Suprapubic skin (tissue), 4 donors: ENCODE measurements at regions not wholly inside any gene's neighbourhood (a gene's known extent, or its start where the extent isn't known, plus 50 kb on each side); places are given as distances from the start of the nearest gene placed in this dataset.

Source experiments
- DNase-seq, 2 donors: peaks; one replicate each; pipeline ENCODE4 v3.0.0-alpha.2; 2019; ENCODE audit warnings: low spot score in 2 of 2
- H3K27ac ChIP-seq: fragments of 200-600 bp; sonication (generic); one replicate; pipeline ENCODE4 v1.5.1; 2019
- H3K27me3 ChIP-seq: fragments of 200-600 bp; sonication (generic); one replicate; pipeline ENCODE4 v1.5.1; 2019
- H3K36me3 ChIP-seq: fragments of 200-600 bp; sonication (generic); one replicate; pipeline ENCODE4 v1.5.1; 2019
- H3K4me1 ChIP-seq: fragments of 200-600 bp; sonication (generic); one replicate; pipeline ENCODE4 v1.5.1; 2019
- H3K4me3 ChIP-seq: fragments of 200-600 bp; sonication (generic); one replicate; pipeline ENCODE4 v1.5.1; 2019; ENCODE audit warnings: mild to moderate bottlenecking
- H3K9me3 ChIP-seq: fragments of 200-600 bp; sonication (generic); one replicate; pipeline ENCODE4 v1.5.1; 2019
- EP300 ChIP-seq: sonication (generic); formaldehyde crosslinking; IDR thresholded peaks from one replicate; pipeline ENCODE4 v1.6.1; 2017; ENCODE audit warnings: antibody characterized with exemption
- POLR2A ChIP-seq, 2 donors: fragments of 450-650 bp; IDR thresholded peaks; one replicate each; pipeline ENCODE4 v1.6.1; 2017; ENCODE audit warnings: antibody characterized with exemption in 2 of 2, mild to moderate bottlenecking in 2 of 2, moderate library complexity in 2 of 2
- POLR2AphosphoS5 ChIP-seq, 3 donors: sonication (generic); formaldehyde crosslinking; IDR thresholded peaks; one replicate each; pipeline ENCODE4 v1.6.1; 2017; ENCODE audit warnings: antibody characterized with exemption in 3 of 3
- WGBS: methylation state at CpG from one replicate; pipeline ENCODE4 v1.1.5; 2018; 5-methylcytosine and 5-hydroxymethylcytosine counted together
- TF ChIP-seq, protein P1 (sequence below), 2 donors: fragments of 200-600 bp in 1 of 2; fragments of 450-650 bp in 1 of 2; sonication (generic) in 1 of 2; IDR thresholded peaks; one replicate each; pipeline ENCODE4 v1.5.1; 2016 to 2019; ENCODE audit warnings: antibody characterized with exemption in 2 of 2, mild to moderate bottlenecking in 1 of 2, moderate library complexity in 1 of 2

DNA sequence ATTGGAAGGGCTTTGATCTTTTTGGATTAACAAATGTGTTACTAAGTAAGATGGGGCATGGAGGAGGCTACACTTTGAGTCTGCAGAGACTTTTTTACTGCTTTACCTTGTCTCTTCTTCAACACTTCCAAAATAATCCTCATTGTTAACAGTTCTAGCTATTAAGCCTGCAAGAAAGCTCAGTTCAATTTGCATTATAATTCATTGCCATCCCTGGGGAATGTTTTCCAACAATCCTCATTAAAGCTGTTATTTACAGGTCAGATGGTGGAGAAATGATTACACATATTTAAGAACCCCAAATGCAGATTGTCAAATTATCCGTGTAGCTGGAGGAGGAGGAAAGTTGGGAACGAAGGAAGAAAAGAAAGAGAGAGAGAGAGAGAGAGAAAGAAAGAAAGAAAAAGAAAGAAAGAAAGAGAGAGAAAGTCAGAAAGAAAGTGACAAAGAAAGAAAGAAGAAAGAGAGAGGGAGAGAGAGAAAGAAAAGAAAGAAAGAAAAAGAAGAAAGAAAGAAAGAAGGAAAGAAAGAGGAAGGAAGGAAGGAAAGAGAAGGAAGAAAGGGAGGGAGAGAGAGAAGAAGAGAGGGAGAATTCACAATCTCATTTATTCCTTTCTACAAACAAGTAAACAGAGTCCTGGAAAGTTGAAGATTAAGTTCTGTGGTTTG, 443.9 kb downstream of the INSC start:
- TF ChIP-seq, protein P1, sequence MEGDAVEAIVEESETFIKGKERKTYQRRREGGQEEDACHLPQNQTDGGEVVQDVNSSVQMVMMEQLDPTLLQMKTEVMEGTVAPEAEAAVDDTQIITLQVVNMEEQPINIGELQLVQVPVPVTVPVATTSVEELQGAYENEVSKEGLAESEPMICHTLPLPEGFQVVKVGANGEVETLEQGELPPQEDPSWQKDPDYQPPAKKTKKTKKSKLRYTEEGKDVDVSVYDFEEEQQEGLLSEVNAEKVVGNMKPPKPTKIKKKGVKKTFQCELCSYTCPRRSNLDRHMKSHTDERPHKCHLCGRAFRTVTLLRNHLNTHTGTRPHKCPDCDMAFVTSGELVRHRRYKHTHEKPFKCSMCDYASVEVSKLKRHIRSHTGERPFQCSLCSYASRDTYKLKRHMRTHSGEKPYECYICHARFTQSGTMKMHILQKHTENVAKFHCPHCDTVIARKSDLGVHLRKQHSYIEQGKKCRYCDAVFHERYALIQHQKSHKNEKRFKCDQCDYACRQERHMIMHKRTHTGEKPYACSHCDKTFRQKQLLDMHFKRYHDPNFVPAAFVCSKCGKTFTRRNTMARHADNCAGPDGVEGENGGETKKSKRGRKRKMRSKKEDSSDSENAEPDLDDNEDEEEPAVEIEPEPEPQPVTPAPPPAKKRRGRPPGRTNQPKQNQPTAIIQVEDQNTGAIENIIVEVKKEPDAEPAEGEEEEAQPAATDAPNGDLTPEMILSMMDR (IDR thresholded peaks at IDR 0.05) = no peak
- TF ChIP-seq EP300 (no peak), POLR2AphosphoS5 (IDR thresholded peaks at IDR 0.05) (no peak), POLR2A (IDR thresholded peaks at IDR 0.05) (no peak)
- 47% methylated on average over 2 of the region's 2 CpGs for WGBS
- H3K27me3 ChIP-seq = peaks cover 8% of the 10 kb centered on the region

DNA sequence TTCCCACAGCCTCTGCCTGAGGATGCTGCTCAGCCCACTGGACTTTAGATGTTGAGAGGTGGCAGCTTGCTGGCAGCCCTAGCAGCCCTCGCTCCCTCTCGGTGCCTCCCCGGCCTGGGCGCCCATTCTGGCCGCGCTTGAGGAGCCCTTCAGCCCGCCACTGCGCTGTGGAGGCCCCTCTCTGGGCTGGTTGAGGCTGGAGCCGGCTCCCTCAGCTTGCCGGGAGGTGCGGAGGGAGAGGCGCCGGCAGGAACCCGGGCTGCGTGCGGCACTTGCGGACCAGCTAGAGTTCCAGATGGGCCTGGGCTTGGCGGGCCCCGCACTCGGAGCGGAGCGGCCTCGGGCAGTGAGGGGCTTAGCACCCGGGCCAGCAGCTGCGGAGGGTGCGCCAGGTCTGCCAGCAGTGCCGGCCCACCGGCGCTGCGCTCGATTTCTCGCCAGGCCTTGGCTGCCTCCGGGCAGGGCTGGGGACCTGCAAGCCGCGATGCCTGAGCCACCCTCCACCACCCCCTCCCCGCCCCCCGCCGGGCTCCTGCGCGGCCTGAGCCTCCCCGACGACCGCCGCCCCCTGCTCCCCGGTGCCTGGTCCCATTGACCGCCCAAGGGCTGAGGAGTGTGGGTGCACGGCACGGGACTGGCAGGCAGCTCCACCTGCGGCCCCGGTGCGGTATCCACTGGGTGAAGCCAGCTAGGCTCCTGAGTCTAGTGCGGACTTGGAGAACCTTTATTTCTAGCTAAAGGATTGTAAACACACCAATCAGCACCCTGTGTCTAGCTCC, 446.2 kb downstream of the INSC start:
- no peak overlapping the region for H3K27ac ChIP-seq
- H3K36me3 ChIP-seq = no peaks in the 10 kb centered on the region
- no peaks in the 10 kb centered on the region for H3K4me1 ChIP-seq
- 96% methylated on average over 17 of the region's 52 CpGs for WGBS
- peaks cover 16% of the 10 kb centered on the region for H3K27me3 ChIP-seq
- no peak for DNase-seq
- TF ChIP-seq EP300 = no peak
- no peak for TF ChIP-seq POLR2A (IDR thresholded peaks at IDR 0.05)
- no peak for TF ChIP-seq POLR2AphosphoS5 (IDR thresholded peaks at IDR 0.05)
- TF ChIP-seq, protein P1 (IDR thresholded peaks at IDR 0.05) = no peak
- no peaks in the 10 kb centered on the region for H3K9me3 ChIP-seq
- no peak overlapping the region for H3K4me3 ChIP-seq

More for the DNA sequence above, 443.9 kb downstream of the INSC start:
- Histone ChIP-seq H3K4me3 (no peak overlapping the region), H3K27ac (no peak overlapping the region), H3K9me3 (no peaks in the 10 kb centered on the region), H3K4me1 (no peaks in the 10 kb centered on the region), H3K36me3 (no peaks in the 10 kb centered on the region)
- DNase-seq = no peak

DNA sequence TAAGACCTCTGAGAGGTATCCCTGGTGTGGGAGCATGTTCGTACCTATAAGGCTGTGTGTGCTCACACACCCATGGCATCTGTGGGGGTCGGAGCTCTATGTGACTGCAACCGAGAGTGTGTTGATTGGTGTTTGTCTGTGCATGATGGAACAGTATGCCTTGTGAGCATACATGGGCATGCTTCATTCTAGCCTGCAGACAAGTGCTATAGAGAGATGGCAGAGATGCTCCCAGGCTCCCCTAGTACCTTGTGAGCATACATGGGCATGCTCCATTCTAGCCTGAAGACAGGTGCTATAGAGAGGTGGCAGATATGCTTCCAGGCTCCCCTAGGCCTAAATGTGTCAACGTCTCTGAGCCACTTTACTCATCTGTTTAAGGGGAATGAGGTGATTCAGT, 447.5 kb downstream of the INSC start:
- TF ChIP-seq POLR2A (IDR thresholded peaks at IDR 0.05) = no peak
- TF ChIP-seq EP300 = no peak
- TF ChIP-seq POLR2AphosphoS5 (IDR thresholded peaks at IDR 0.05) = no peak
- WGBS = 95% methylated on average over 4 of the region's 4 CpGs
- no peak for DNase-seq

DNA sequence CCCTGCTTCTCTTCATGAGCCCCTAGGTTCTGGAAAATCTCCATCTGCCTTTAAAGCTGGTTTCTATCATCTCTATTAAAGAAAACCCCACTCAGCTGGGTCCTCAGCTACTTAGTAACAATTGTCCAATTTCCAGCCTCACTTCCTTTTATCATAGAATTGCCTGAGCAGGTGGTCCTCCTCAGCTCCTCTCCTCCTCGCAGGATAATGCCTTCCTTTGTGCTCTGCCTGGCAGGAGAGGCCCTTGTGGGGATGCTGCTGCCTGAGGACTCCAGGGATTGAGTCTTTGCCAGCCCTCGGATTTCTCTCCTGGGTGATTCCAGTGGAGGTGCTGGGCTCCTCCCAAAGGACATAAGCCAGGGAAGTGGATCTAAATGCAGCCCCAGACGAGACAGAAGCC, 448.3 kb downstream of the INSC start:
- WGBS = 47% methylated on average over 3 of the region's 3 CpGs
- no peak for DNase-seq
- peaks cover 16% of the 10 kb centered on the region for H3K27me3 ChIP-seq

More for the DNA sequence above, 447.5 kb downstream of the INSC start:
- H3K27me3 ChIP-seq = peaks cover 16% of the 10 kb centered on the region
- no peak overlapping the region for H3K4me3 ChIP-seq
- H3K9me3 ChIP-seq = no peaks in the 10 kb centered on the region
- H3K36me3 ChIP-seq = no peaks in the 10 kb centered on the region
- no peaks in the 10 kb centered on the region for H3K4me1 ChIP-seq
- no peak overlapping the region for H3K27ac ChIP-seq

DNA sequence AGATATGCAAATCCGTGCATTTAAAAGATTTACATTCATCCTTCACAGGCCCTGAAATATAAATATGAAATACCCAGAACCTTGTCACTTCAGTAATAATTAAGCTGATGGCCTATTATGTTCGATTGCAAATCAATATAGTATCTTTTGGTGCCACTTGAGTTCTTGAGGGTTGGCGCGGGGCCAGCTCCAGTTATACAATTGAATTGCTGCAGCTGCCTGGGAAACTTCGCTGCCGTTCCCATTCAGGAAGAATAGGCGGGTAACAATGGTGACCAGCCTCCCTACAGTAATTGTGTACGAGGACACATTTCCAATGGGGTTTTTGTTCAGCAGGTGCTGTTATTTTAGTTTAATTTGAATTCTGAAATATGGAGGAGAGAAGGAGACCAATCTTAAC, 451.2 kb downstream of the INSC start:
- H3K4me1 ChIP-seq = peaks cover 10% of the 10 kb centered on the region
- WGBS = 76% methylated on average over 8 of the region's 8 CpGs
- no peak overlapping the region for H3K27ac ChIP-seq
- H3K9me3 ChIP-seq = no peaks in the 10 kb centered on the region
- H3K27me3 ChIP-seq = peaks cover 8% of the 10 kb centered on the region
- H3K36me3 ChIP-seq = no peaks in the 10 kb centered on the region
- H3K4me3 ChIP-seq = no peak overlapping the region
- DNase-seq = no peak
- TF ChIP-seq POLR2A (IDR thresholded peaks at IDR 0.05) = no peak
- TF ChIP-seq POLR2AphosphoS5 (IDR thresholded peaks at IDR 0.05) = no peak
- TF ChIP-seq, protein P1 (IDR thresholded peaks at IDR 0.05) = no peak
- TF ChIP-seq EP300 = no peak

More for the DNA sequence above, 448.3 kb downstream of the INSC start:
- Histone ChIP-seq H3K4me3 (no peak overlapping the region), H3K36me3 (no peaks in the 10 kb centered on the region), H3K4me1 (no peaks in the 10 kb centered on the region), H3K27ac (no peak overlapping the region), H3K9me3 (no peaks in the 10 kb centered on the region)
- TF ChIP-seq POLR2A (IDR thresholded peaks at IDR 0.05) (no peak), EP300 (no peak), POLR2AphosphoS5 (IDR thresholded peaks at IDR 0.05) (no peak)
- TF ChIP-seq, protein P1 (IDR thresholded peaks at IDR 0.05) = no peak
